Body of pancreas (tissue), 4 donors: ENCODE measurements at regions not wholly inside any gene's neighbourhood (a gene's known extent, or its start where the extent isn't known, plus 50 kb on each side); places are given as distances from the start of the nearest gene placed in this dataset.

Experiments
- ATAC-seq: fragments of 150-250 bp; one replicate; pipeline ENCODE4 v1.9.1; 2016
- DNase-seq, 4 donors: peaks; one replicate each; pipeline ENCODE4 v3.0.0-alpha.2; 2019
- H3K27ac ChIP-seq, 4 donors: fragments of 200-600 bp; sonication (generic); 1 replicate in 3 of 4; 2 replicates in 1 of 4; pipeline versions ENCODE4 v1.5.1 to v1.6.1; 2016 to 2019; ENCODE audit warnings: mild to moderate bottlenecking in 1 of 4, mixed read lengths in 1 of 4, moderate library complexity in 1 of 4
- H3K27me3 ChIP-seq, 2 donors: fragments of 200-600 bp; sonication (generic); one replicate each; pipeline ENCODE4 v1.6.0; 2016; ENCODE audit warnings: mild to moderate bottlenecking in 1 of 2
- H3K36me3 ChIP-seq, 2 donors: fragments of 200-600 bp; sonication (generic); replicated peaks in 1 of 2; 2 replicates each; pipeline ENCODE4 v1.5.1; 2016; ENCODE audit warnings: low read depth in 2 of 2; ENCODE audit not compliant: insufficient read depth in 1 of 2
- H3K4me1 ChIP-seq: fragments of 200-600 bp; sonication (generic); one replicate; pipeline ENCODE4 v1.6.0; 2016
- H3K4me3 ChIP-seq, 2 donors: fragments of 200-600 bp; sonication (generic); 1 replicate in 1 of 2; 2 replicates in 1 of 2; pipeline ENCODE4 v1.5.1; 2016 to 2019
- H3K9me3 ChIP-seq, 3 donors: fragments of 200-600 bp; sonication (generic); 1 replicate in 2 of 3; 2 replicates in 1 of 3; pipeline ENCODE4 v1.5.1; 2016
- CTCF ChIP-seq, 7 experiments: fragments of 450-650 bp in 4 of 7; fragments of 200-600 bp in 3 of 7; sonication (generic) in 3 of 7; IDR thresholded peaks; one replicate each; pipeline ENCODE4 v1.5.1; 2016 to 2019; ENCODE audit warnings: antibody characterized with exemption in 7 of 7
- POLR2A ChIP-seq, 3 donors: fragments of 450-650 bp; IDR thresholded peaks; one replicate each; pipeline ENCODE4 v1.6.1; 2016; ENCODE audit warnings: antibody characterized with exemption in 3 of 3, mild to moderate bottlenecking in 2 of 3
- WGBS, 2 donors: methylation state at CpG; one replicate each; pipeline ENCODE4 v1.1.5; 2017; 5-methylcytosine and 5-hydroxymethylcytosine counted together
- intact Hi-C: fragments of 100-400 bp; cut with DNase I; formaldehyde crosslinking; loops from one replicate; pipeline ENCODE4 v1.15.1; 2023

DNA sequence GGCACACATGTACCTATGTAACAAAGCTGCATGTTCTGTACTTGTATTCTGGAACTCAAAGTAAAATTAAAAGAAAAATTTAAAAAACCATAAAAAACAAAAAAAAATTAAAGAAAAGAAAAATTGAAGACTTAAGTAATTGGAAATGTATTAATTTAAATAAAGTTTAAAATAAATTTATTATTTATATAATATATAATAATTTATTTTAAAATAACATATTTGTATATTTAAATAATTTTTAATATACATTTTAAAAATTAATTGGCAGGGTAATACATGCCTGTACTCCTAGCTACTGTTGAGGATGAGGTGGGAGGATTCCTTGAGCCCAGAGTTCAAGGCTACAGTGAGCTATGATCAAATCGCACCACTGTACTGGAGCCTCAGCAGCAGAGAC, 1830.6 kb upstream of the CELF4 start:
- intact Hi-C loops, result no loop called here

DNA sequence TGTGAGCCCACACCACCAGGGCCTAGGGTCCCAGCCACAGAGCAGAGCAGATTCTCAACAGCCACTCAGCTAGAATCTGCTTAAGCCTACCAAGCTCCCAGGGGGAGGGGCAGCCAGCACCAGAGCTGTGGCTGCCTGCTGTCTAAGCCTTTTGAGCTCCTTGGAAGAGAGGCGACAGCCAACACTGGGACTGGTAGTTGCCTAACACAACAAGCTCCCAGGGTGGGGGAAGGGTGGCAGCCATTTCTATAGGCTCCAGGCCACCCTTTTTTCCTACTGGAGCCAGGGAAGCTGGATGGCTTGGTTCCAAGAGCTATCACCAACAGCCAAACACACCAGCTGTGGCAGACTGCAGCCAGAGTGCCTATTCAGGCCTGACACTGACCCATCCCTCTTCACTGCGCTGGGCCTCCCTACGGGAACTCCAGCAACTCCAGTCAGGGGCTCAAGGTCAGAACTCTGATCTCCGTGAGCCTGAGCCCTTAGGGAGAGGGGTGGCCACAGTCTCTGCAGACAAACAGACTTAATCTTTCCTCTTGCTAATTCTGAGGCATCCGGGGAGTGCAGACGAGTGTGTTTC, 1824.3 kb upstream of the CELF4 start:
- intact Hi-C loops, result no loop called here
- 68 to 75% methylated on average over 6 of the region's 6 CpGs for WGBS, 2 donors
- TF ChIP-seq CTCF (IDR thresholded peaks at IDR 0.05) (no peak), POLR2A (IDR thresholded peaks at IDR 0.05) (no peak)
- no peaks in the 10 kb centered on the region for H3K4me1 ChIP-seq
- H3K27me3 ChIP-seq, result no peaks in the 10 kb centered on the region
- H3K4me3 ChIP-seq, result no peak overlapping the region
- H3K27ac ChIP-seq, result no peak overlapping the region
- ATAC-seq (no peak), DNase-seq (peak in 2 of 4 donors; percentile 10)
- no peaks in the 10 kb centered on the region for H3K9me3 ChIP-seq
- no peaks in the 10 kb centered on the region for H3K36me3 ChIP-seq

More for the DNA sequence above, 1830.6 kb upstream of the CELF4 start:
- H3K4me1 ChIP-seq, result no peaks in the 10 kb centered on the region
- no peak for TF ChIP-seq POLR2A (IDR thresholded peaks at IDR 0.05)
- TF ChIP-seq CTCF (IDR thresholded peaks at IDR 0.05), result no peak
- DNase-seq (no peak), ATAC-seq (no peak)
- H3K9me3 ChIP-seq, result no peaks in the 10 kb centered on the region
- H3K27ac ChIP-seq, result no peak overlapping the region
- no peaks in the 10 kb centered on the region for H3K36me3 ChIP-seq
- no peak overlapping the region for H3K4me3 ChIP-seq
- no peaks in the 10 kb centered on the region for H3K27me3 ChIP-seq
- WGBS, 2 donors, result 92% methylated on average over 1 of the region's 1 CpG

GRCh38 chr18:39380866-39381265, 1815.3 kb upstream of the CELF4 start:
- Histone ChIP-seq H3K27me3 (no peaks in the 10 kb centered on the region), H3K4me1 (no peaks in the 10 kb centered on the region), H3K36me3 (no peaks in the 10 kb centered on the region), H3K9me3 (no peaks in the 10 kb centered on the region), H3K27ac (no peak overlapping the region), H3K4me3 (no peak overlapping the region)
- no peak for TF ChIP-seq CTCF (IDR thresholded peaks at IDR 0.05)
- no peak for TF ChIP-seq POLR2A (IDR thresholded peaks at IDR 0.05)
- no peak for ATAC-seq
- DNase-seq, result no peak
- intact Hi-C loops, result no loop called here
- WGBS, 2 donors, result 66 to 72% methylated on average over 9 of the region's 9 CpGs

GRCh38 chr18:39380186-39380725, 1814.7 kb upstream of the CELF4 start:
- intact Hi-C loops, result no loop called here
- ATAC-seq, result no peak
- no peak overlapping the region for H3K27ac ChIP-seq
- H3K36me3 ChIP-seq, result no peaks in the 10 kb centered on the region
- H3K4me1 ChIP-seq, result no peaks in the 10 kb centered on the region
- WGBS, 2 donors, result 82 to 83% methylated on average over 3 of the region's 3 CpGs
- TF ChIP-seq CTCF (IDR thresholded peaks at IDR 0.05), result no peak
- no peak for TF ChIP-seq POLR2A (IDR thresholded peaks at IDR 0.05)
- no peaks in the 10 kb centered on the region for H3K27me3 ChIP-seq
- no peak for DNase-seq
- no peaks in the 10 kb centered on the region for H3K9me3 ChIP-seq
- no peak overlapping the region for H3K4me3 ChIP-seq

GRCh38 chr18:39375066-39375465, 1809.5 kb upstream of the CELF4 start:
- ATAC-seq, result no peak
- WGBS, 2 donors, result 58 to 68% methylated on average over 2 of the region's 2 CpGs
- no peaks in the 10 kb centered on the region for H3K36me3 ChIP-seq
- no peaks in the 10 kb centered on the region for H3K27me3 ChIP-seq
- TF ChIP-seq CTCF (IDR thresholded peaks at IDR 0.05) (no peak), POLR2A (IDR thresholded peaks at IDR 0.05) (no peak)
- no peak for DNase-seq
- no peak overlapping the region for H3K4me3 ChIP-seq
- no peak overlapping the region for H3K27ac ChIP-seq
- H3K9me3 ChIP-seq, result no peaks in the 10 kb centered on the region
- intact Hi-C loops, result no loop called here
- no peaks in the 10 kb centered on the region for H3K4me1 ChIP-seq
